Spleen (tissue), 11 donors: ENCODE measurements at regions not wholly inside any gene's neighbourhood (a gene's known extent, or its start where the extent isn't known, plus 50 kb on each side); places are given as distances from the start of the nearest gene placed in this dataset.

Source experiments
- DNase-seq: peaks from one replicate; pipeline ENCODE4 v3.0.0-alpha.2; 2020
- H3K27ac ChIP-seq, 8 donors: fragments of 200-600 bp; sonication (generic) in 7 of 8; 1 replicate in 4 of 8; 2 replicates in 4 of 8; pipeline versions ENCODE4 v1.5.0 to v1.8.0; 2016 to 2021; ENCODE audit warnings: inconsistent platforms in 4 of 8, mild to moderate bottlenecking in 4 of 8, moderate library complexity in 1 of 8
- H3K27me3 ChIP-seq, 7 donors: fragments of 200-600 bp; sonication (generic) in 6 of 7; replicated peaks in 1 of 7; 1 replicate in 4 of 7; 2 replicates in 3 of 7; pipeline versions ENCODE4 v1.5.0 to v1.8.0; 2016 to 2021; ENCODE audit warnings: inconsistent platforms in 3 of 7, mild to moderate bottlenecking in 1 of 7
- H3K36me3 ChIP-seq, 6 donors: fragments of 200-600 bp; sonication (generic) in 5 of 6; 1 replicate in 4 of 6; 2 replicates in 2 of 6; pipeline versions ENCODE4 v1.5.0 to v1.8.0; 2016 to 2021; ENCODE audit warnings: inconsistent platforms in 2 of 6
- H3K4me1 ChIP-seq, 6 donors: fragments of 200-600 bp; sonication (generic) in 5 of 6; 1 replicate in 3 of 6; 2 replicates in 3 of 6; pipeline versions ENCODE4 v1.5.0 to v1.8.0; 2016 to 2021; ENCODE audit warnings: inconsistent platforms in 3 of 6
- H3K4me3 ChIP-seq, 8 donors: fragments of 200-600 bp; sonication (generic) in 7 of 8; 1 replicate in 4 of 8; 2 replicates in 4 of 8; pipeline versions ENCODE4 v1.5.0 to v1.8.0; 2016 to 2021; ENCODE audit warnings: inconsistent platforms in 4 of 8, mild to moderate bottlenecking in 4 of 8, moderate library complexity in 2 of 8
- H3K9me3 ChIP-seq, 8 donors: fragments of 200-600 bp; sonication (generic) in 7 of 8; 1 replicate in 4 of 8; 2 replicates in 4 of 8; pipeline versions ENCODE4 v1.5.0 to v1.8.0; 2016 to 2021; ENCODE audit warnings: inconsistent platforms in 4 of 8
- CTCF ChIP-seq, 11 experiments: fragments of 200-600 bp in 7 of 11; fragments of 450-650 bp in 4 of 11; sonication (generic) in 4 of 11; IDR thresholded peaks in 8 of 11; conservative IDR thresholded peaks in 3 of 11; 1 replicate in 7 of 11; 2 replicates in 4 of 11; pipeline versions ENCODE4 v1.4.0 to v1.8.0; 2016 to 2021; ENCODE audit warnings: antibody characterized with exemption in 11 of 11, inconsistent platforms in 4 of 11, mild to moderate bottlenecking in 1 of 11
- POLR2A ChIP-seq, 3 donors: fragments of 450-650 bp; IDR thresholded peaks; one replicate each; pipeline ENCODE4 v1.5.1; 2017; ENCODE audit warnings: antibody characterized with exemption in 3 of 3, mild to moderate bottlenecking in 1 of 3
- POLR2AphosphoS5 ChIP-seq, 3 donors: sonication (generic); formaldehyde crosslinking; IDR thresholded peaks; one replicate each; pipeline ENCODE4 v1.5.1; 2017; ENCODE audit warnings: antibody characterized with exemption in 3 of 3
- WGBS, 5 donors: extraction: QIAGEN DNeasy Blood & Tissue Kit in 3 of 5; methylation state at CpG; one replicate each; pipeline versions ENCODE4 v1.1.5 to v1.1.7; 2013 to 2018; 5-methylcytosine and 5-hydroxymethylcytosine counted together
- intact Hi-C: fragments of 100-400 bp; cut with DNase I; formaldehyde crosslinking; loops from one replicate; pipeline ENCODE4 v1.15.0; 2023; ENCODE audit warnings: low total_unique reads
- donor health status: healthy with polysubstance abuse.
- donor health status: DM: no; HTN: no; CAD: no; lungs with moderate emphysema.
- donor health status: DM: no; HTN: no; CAD: no.
- donor health status: Bipolar disorder and iron deficiency.
- donor health status: healthy.
- donor health status: DM: no; HTN: no; CAD: no.
- donor health status: DM: yes; HTN: yes; CAD: no.

- no peaks in the 10 kb centered on the region for H3K36me3 ChIP-seq
- DNase-seq = no peak
- no peaks in the 10 kb centered on the region for H3K4me1 ChIP-seq
- H3K9me3 ChIP-seq = peaks cover 0 to 10% (median 0%) of the 10 kb centered on the region in 8 donors
- H3K27ac ChIP-seq = no peak overlapping the region
- no peak for TF ChIP-seq POLR2AphosphoS5 (IDR thresholded peaks at IDR 0.05)
- no peak for TF ChIP-seq CTCF (IDR thresholded peaks at IDR 0.05 in 8 of 11, conservative IDR thresholded peaks at IDR 0.05 in 3 of 11)
- no peak for TF ChIP-seq POLR2A (IDR thresholded peaks at IDR 0.05)
- H3K4me3 ChIP-seq = no peak overlapping the region
- intact Hi-C loops = no loop called here
- H3K27me3 ChIP-seq = peaks cover 0 to 16% (median 8%) of the 10 kb centered on the region in 7 donors
- WGBS, 5 donors = 71 to 76% (median 73%) methylated on average over 22 of the region's 22 CpGs
Measured at GRCh38 chr6:163635731-163636364, 221.3 kb downstream of the QKI start.

- 92 to 95% (median 94%) methylated on average over 6 of the region's 6 CpGs for WGBS, 5 donors
- Histone ChIP-seq H3K4me3 (no peak overlapping the region), H3K9me3 (peaks cover 0 to 15% (median 0%) of the 10 kb centered on the region in 8 donors), H3K4me1 (no peaks in the 10 kb centered on the region), H3K27ac (no peak overlapping the region), H3K36me3 (no peaks in the 10 kb centered on the region), H3K27me3 (peaks cover 0 to 22% (median 14%) of the 10 kb centered on the region in 7 donors)
- no peak for DNase-seq
- intact Hi-C loops = no loop called here
- no peak for TF ChIP-seq POLR2A (IDR thresholded peaks at IDR 0.05)
- no peak for TF ChIP-seq POLR2AphosphoS5 (IDR thresholded peaks at IDR 0.05)
- TF ChIP-seq CTCF (IDR thresholded peaks at IDR 0.05 in 8 of 11, conservative IDR thresholded peaks at IDR 0.05 in 3 of 11) = no peak
Measured at GRCh38 chr6:163635315-163635714, 220.8 kb downstream of the QKI start.

GRCh38 chr6:163634211-163635171 is 220.0 kb downstream of the QKI start:
- TF ChIP-seq POLR2AphosphoS5 (IDR thresholded peaks at IDR 0.05) = no peak
- TF ChIP-seq CTCF (IDR thresholded peaks at IDR 0.05 in 8 of 11, conservative IDR thresholded peaks at IDR 0.05 in 3 of 11) = no peak
- no peak for TF ChIP-seq POLR2A (IDR thresholded peaks at IDR 0.05)
- no peak overlapping the region for H3K4me3 ChIP-seq
- no peak for DNase-seq
- peaks cover 0 to 25% (median 17%) of the 10 kb centered on the region in 7 donors for H3K27me3 ChIP-seq
- no peak overlapping the region for H3K27ac ChIP-seq
- no peaks in the 10 kb centered on the region for H3K4me1 ChIP-seq
- no peaks in the 10 kb centered on the region for H3K36me3 ChIP-seq
- H3K9me3 ChIP-seq = peaks cover 0 to 24% (median under 1%) of the 10 kb centered on the region in 8 donors
- intact Hi-C loops = no loop called here
- 68 to 88% (median 83%) methylated on average over 20 to 21 of the region's 21 CpGs for WGBS, 5 donors

GRCh38 chr6:163630991-163631390 is 216.5 kb downstream of the QKI start:
- Histone ChIP-seq H3K9me3 (peaks cover 0 to 29% (median 2%) of the 10 kb centered on the region in 8 donors), H3K27ac (no peak overlapping the region), H3K4me1 (no peaks in the 10 kb centered on the region), H3K4me3 (no peak overlapping the region), H3K27me3 (peaks cover 0 to 25% (median 17%) of the 10 kb centered on the region in 7 donors), H3K36me3 (no peaks in the 10 kb centered on the region)
- TF ChIP-seq POLR2A (IDR thresholded peaks at IDR 0.05) (no peak), CTCF (IDR thresholded peaks at IDR 0.05 in 8 of 11, conservative IDR thresholded peaks at IDR 0.05 in 3 of 11) (no peak), POLR2AphosphoS5 (IDR thresholded peaks at IDR 0.05) (no peak)
- no peak for DNase-seq
- WGBS, 5 donors = 40 to 50% (median 42%) methylated on average over 15 to 22 of the region's 22 CpGs
- intact Hi-C loops = no loop called here
